Stimulated activated CD4-positive, alpha-beta T cell treated with anti-CD3 and anti-CD28 coated beads, Interleukin-12 subunit alpha, Interleukin-12 subunit beta, amount 100 ng/mL, for 4 hours (primary cell): ENCODE measurements at regions not wholly inside any gene's neighbourhood (a gene's known extent, or its start where the extent isn't known, plus 50 kb on each side); places are given as distances from the start of the nearest gene placed in this dataset.
"Not testable (repeated sequence)": the region's sequence is repeated elsewhere in the genome, so short reads cannot be mapped to it uniquely, and the experiment has no call there.

Source experiments
- DNase-seq: peaks from one replicate; pipeline ENCODE4 v3.0.0-alpha.2; 2020

DNA sequence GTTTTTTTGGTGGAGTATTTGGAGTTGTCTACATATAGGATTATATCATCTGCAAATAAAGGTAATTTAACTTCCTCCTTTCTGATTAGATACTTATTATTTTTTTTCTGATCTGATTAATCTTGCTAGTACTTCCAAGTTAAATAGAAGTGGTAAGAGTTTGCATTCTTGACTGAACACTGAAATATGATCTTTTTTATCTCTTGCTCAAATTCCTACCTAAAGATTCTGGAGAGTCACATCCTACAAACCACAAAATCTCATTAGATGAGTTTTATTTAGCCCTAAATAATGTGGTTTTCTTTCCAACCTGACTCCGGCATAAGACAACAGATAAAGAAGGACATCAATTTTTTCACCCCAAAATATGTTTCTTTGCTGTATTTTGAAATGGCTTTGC, 977.9 kb upstream of the GBE1 start:
- DNase-seq = no peak

DNA sequence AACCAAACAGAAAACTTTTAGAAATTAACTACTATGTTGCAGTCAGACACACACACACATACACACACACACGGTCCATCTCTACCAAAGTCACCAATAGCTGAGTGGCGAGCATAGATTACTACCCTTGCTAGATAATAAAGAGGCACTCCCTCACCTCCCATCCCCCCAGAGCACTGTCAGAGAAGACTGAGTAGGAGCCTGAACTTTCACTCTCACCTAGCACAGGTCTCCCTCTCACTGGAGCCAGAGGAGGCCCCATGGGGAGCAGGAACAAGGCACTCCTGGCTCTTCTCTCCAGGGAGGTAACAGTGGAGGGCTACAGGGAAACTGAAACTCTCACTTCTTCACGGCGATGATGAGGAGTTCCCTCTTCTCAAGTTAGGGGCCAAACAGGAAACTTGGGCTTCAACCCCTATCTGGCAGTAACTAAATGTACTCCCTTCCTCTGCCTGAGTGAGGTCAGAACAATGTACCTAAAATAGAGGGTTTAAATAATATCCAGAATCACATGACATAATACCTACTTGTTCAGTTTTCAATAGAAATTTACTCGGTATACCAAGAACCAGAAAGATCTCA, 975.3 kb upstream of the GBE1 start:
- DNase-seq = no peak

DNA sequence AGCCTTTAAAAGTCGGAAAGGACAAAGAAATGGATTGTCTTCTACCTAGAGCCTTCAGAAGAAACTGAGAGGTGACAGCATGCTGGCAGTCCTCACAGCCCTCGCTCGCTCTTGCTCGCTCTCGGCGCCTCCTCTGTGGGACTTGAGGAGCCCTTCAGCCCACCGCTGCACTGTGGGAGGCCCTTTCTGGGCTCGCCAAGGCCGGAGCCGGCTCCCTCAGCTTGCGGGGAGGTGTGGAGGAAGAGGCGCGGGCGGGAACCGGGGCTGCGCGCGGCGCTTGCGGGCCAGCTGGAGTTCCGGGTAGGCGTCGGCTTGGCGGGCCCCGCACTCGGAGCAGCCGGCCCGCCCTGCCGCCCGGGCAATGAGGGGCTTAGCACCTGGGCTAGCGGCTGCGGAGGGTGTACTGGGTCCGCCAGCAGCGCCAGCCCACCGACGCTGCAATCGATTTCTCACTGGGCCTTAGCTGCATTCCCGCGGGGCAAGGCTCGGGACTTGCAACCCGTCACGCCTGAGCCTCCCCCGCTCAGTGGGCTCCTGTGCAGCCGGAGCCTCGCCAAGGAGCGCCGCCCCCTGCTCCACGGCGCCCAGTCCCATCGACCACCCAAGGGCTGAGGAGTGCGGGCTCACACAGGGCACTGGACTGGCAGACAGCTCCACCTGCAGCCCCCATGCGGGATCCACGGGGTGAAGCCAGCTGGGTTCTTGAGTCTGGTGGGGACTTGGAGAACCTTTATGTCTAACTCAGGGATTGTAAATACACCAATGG, 953.8 kb upstream of the GBE1 start:
- DNase-seq = no peak

DNA sequence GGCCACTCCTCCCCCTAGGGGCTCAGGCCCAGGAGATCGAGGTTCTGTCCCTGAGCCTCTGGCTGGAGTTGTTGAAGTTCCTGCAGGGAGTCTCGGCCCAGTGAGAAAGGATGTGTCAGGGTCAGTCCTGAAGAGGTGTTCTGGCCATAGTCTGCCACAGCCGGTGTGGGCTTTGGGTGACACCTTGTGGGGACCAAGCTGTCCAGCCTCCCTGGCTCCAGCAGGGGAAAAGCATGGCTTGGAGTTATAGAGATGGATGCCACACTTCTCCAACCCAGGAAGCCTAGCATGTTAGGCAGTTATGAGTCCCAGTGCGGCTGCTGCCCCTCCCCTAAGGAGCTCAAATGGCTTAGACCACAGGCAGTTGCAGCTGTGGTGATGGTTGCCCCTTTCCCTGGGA, 945.6 kb upstream of the GBE1 start:
- no peak for DNase-seq

DNA sequence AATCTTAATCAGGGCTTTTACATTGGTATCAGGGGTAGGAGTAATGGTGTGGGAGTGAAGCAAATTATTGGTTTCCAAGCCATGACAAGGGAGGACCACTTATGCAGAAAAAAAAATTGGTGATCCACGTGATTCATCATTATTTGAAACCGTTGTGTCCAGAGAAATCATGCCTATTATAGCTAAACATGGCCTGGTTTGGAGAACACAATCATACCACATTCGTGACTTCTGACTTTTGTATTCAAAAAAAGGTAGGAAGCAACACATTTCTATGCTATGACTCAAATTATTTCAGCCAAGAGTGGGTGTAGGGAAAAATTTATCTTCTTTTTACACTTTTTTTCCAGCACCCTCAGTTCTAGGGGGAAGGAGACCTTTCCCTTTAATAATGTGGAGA, 924.3 kb upstream of the GBE1 start:
- no peak for DNase-seq

DNA sequence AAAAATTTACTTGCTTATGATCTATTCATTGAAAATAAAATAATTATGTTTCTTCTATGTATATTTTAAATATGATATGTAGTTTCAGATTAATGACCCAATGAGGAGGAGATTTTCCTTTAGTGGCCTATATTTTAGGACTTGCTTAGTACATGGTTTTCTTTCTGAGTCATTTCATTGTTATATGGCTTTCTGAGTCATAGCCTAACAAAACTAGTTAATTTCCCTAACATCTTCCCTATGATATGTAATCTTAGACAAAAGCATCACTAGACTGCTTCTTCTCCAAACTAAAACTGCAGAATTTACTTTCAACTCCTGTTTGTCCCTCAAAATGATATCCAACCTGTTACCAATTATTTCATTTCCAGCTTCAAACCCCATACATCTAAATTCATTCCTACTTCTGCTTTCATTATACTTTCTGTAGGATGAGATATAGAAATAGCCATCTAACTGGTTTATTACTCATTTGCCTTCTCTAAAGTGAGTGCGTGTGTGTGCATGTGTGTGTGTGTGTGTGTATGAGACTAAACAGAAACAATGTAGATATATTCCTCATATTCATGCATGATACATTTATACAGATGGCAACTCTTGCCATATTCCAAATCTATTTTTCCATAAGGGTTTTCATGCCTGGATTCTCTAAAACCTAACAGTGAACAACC, 915.0 kb upstream of the GBE1 start:
- DNase-seq = no peak

DNA sequence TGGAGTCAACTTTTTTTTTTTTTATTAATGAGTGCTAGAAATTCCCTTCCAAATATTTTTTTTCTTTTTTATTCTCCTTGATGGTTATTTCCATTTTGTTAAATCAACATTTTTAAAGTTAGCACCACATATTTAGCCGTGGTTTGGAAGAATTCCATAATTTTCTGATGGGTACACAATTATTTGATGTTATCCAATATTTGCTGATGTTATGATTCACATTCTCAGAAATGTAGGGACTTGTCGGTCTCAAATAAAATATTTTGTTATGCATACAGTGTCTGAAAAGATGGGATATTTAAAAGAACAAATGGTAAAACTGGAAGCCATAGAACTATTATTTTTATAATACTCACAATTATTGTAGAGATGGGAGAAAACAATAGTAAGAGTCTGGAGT, 911.5 kb upstream of the GBE1 start:
- DNase-seq = no peak

DNA sequence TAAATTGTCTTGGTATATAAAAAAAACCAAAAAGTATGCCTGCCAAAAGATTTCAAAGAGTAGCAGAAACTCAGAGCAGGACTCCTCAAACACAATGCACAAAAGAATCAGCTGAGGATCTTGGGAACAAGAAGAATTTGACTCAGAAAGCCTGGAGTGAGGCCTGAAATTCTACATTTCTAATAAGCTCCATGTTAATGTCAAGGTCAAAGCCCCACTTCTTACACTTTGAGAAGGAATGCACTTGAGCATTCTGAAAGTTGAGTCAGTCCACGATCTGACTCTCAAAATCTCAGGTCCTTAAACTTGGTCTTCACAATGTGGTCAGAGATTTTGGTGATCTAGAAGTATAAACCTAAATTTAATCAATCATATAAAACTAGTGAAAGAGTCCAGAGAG, 910.0 kb upstream of the GBE1 start:
- no peak for DNase-seq

DNA sequence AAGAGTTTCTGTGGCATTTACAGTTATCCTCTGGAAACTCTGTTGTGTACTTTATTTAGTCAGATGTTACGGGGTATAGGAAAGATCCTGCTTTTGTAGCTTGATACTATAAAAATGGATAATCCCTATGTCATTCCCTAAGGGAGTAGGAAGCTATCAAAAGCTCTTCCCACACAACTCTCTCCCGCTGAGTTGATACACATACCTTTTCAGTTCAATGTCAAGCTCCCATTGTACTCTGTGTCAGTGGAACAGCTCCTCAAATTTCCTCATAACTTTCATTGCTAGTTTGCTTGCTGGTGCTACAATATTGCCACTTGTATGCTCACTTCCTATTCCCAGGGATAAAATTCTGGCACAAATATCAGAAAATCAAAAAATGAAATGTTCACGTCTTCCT, 893.3 kb upstream of the GBE1 start:
- DNase-seq = no peak

DNA sequence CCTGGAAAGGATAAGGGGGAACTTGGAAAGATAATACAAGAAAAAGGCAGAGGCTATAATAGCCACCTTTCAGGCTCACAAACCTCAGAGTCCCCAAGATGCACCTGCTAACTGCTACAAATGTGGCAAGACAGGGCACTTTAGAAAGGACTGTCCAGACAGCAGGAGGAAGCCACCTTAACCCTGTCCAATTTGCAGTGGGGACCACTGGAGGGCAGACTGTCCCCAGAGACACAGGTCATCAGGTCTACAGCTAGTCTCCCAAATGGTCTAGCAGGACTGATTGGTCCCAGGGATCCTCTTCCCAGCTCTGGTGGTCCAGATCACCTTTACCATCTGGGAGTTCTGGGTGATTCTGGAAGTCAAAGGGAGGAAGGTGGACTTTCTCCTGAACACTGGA, 882.5 kb upstream of the GBE1 start:
- no peak for DNase-seq

DNA sequence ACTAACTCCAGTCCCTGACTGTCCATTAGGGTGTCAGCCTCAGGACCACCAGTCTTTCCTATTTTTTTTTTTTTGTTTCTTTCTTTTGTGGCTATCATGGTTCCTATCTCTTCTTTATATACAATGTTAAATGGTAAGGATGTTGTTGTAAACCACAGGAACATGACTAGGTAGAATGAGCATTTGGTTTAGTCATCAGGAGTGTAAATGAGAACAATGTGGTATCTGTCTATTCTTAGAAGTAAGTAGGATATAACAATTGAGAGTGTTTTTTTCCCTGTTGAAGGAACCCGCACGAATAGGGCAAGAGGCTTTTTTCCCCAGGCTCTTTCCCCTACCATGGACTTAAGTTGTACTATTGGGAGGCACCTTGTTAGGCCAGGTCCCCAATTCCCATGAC, 880.3 kb upstream of the GBE1 start:
- DNase-seq = no peak

DNA sequence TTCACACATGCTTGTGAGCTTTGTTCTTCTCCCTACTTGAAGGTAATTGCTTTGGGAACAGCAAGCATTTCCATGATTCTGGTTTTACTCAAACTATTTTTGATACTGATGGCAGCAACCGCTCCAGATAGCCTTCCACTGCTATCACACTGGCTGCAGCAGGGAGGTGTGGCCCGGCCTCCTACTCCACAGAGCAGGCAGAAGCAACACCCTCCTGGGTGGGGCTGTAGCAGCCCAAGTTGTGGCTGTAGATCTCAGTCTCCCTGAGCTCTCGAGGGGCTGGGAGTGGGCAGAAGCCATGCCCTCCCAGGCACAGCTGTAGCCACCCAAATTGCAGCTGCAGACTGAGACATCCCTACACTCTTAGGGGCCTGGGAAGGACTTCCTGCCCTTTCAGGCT, 878.8 kb upstream of the GBE1 start:
- no peak for DNase-seq

DNA sequence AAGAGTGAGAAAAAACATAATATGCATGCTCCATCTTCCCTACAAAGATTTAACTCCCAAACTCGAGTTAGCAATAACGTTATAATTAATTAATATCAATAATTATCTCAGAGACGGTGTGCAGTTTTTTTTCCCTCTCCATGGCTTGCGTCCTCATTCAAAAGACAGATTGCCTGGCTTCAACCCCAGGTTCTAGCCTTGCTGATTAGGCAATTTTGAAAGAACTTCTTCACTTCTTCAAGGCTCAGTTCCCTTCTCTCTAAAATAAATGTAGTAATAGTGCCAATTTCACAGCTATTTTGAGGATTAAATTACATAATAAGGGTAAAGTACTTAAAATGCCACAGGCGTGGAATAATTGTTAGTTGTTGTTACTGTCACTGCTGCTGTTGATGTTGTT, 876.1 kb upstream of the GBE1 start:
- DNase-seq = no peak

DNA sequence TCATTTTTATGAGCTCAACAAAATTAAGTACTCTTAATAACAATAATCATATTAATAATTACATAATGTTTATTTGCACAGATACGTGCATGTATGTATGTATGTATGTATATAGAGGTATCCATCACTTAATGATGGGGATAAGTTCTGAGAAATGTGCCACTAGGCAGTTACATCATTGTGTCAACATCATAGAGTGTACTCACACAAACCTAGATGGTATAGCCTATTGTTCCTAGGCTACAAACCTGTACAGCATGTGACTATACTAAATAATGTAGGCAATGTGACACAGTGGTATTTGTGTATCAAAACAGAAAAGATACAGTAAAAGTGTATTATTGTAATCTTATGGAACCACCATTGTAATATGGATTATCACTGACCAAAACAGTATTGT, 874.7 kb upstream of the GBE1 start:
- DNase-seq = no peak

DNA sequence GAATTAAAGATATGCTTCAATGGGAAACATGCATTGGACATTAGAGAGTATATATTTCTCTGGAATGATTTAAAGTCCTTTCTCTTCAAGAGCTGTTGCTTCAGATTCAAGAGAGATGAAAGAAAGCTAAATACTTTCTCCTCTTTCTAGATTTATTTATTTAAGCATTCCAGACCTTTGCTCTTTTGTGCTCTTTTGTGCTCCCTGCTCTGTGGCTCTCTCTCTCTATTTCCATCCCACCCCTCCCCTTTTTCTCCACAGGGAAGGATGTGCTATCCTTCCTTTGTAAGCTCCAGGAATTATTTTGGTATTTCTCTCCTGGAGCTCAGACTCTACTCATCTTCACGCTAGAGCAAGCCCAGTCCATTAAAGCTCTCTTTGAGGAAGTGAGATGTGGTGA, 871.9 kb upstream of the GBE1 start:
- no peak for DNase-seq

DNA sequence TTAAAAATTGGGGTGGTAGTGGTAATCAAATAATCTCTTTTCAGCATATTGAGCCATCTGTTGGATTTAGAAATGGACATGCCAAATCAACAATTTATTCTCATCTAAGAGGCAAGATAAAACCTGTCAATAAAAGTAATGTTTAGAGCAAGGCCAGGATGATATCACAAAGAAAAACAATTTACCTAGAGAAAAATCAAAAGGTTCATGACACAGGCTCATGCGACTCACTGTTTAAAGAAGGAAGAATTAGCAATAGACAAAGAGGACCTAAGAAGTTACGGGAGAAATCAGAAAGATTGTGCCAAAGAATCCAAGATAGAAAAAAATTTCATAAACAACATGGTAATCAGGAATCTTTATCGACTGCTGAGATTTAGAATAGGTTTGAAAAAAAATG, 868.5 kb upstream of the GBE1 start:
- DNase-seq = no peak

DNA sequence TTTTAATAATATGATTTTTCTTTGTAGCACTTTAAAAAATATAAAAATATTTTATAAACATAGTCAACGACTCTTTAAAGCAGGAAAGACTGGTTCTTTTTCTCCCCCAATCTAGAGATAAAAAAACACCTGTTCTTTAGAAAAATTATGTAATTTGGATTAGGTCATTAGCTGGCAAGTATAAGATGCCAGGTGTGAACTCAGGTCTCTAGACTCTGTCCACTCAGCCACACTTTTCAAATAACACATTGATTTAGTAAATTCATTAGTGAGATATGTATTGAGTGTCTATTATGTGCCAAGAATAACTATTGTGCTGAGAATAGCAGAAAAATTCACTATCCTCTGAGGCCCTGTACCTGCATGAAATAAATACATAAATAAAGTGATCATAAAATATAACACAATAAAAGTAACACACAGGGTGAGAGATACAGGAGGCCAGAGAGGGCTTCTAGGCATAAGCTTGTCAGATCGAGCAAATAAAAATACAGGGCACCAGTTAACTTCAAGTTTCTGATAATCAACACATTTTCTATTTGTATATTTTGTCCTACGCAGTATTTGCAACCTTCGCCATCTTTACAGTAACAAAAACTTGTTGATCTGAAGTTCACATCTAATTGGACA, 867.1 kb upstream of the GBE1 start:
- no peak for DNase-seq

DNA sequence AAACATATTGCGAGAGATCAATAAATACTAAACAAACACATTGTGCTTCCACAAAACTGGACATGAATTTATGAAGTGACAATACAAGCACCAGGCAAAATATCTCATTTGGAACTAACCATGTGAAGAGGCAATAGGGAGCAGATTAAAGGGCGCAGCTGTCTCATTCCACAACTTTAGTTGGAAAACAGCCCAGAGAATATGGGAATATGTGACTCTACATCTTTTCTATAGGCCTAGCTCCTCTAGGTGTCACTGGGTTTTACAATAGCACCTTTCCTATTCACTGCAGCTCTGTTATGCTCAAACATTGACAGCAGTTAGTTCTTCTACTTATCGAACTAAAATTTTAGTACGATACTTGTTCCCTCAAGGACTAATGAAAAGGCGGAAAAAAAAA, 866.3 kb upstream of the GBE1 start:
- no peak for DNase-seq

DNA sequence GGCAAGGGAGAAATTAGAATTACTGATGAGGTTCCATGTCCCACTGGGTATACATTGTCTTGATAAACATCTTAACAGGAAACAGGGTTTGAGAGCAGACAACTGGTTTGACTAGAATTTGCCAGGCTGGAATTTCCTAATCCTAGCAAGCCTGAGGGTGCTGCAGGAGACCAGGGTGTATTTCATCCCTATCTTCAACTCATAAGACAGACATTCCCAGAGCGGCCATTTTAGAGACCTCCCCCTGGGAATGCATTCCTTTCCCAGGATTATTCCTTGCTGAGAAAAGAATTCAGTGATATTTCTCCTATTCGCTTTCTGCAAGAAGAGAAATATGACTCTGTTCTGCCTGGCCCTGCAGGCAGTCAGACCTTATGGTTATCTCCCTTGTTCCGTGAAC, 859.3 kb upstream of the GBE1 start:
- DNase-seq = not testable (repeated sequence)

DNA sequence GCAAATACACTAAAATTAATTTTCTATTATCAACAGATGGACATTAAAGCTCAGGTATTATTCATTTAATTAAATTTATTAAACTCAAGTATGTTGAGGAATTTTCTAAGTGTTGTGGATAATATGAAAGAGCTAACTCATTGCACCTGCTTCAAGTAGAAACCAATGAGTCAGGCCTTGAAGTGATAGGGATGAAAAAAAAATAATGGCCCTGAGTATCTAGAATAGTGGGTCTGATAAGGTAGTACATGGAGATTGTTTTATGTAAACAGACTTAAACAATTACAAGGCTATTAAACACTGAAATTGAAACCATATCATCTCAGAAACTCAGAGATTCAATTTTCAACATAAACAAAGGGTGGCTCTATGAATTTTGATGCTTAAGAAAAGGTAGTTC, 857.1 kb upstream of the GBE1 start:
- no peak for DNase-seq

DNA sequence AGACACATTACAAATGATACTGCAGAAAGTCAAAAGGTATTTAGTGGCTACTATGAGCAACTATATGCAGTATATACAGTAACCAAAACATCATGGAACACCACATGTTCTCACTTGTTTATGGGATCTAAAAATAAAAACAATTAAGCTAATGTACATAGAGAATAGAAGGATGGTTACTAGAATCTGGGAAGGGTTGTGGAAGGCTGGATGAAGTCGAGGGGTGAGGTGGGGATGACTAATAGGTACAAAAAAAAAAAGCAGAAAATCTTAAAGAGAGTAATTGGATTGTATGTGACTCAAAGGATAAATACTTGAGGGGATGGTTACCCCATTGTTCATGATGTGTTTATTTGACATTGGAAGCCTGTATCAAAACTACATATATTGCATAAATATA, 848.8 kb upstream of the GBE1 start:
- DNase-seq = no peak

DNA sequence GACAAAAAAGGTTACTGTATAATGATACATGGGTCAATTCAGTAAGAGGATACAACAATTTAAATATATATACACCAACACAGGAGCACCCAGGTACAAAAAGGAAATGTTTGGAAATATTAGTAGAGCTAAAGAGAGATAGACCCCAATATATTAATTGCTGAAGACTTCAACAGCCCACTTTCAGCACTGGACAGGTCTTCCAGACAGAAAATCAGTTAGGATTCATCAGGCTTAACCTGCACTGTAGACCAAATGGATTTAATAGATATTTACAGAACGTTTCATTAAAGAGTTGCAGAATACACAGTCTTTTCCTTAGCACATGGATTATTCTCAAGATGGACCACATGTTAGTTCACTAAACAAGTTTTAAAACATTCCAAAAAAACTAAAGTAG, 845.9 kb upstream of the GBE1 start:
- no peak for DNase-seq

DNA sequence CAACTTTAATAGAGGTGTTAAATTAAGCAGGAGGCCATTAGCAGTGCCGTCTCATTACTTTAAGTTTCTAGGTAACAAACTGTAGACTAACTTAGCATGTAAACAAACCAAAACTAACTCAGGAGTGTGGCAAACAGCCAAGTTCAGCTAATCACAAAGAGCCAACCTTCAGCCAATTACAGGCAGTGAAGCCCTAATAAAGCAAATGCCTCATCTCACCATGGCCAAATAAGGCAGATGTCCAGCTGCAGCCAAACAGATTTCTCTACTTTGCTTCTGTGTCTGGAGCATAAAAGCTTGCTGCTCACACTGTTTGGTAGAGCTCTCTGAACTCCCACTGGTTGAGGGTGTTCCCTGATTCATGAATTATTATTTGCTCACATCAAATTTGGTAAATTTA, 835.4 kb upstream of the GBE1 start:
- no peak for DNase-seq

DNA sequence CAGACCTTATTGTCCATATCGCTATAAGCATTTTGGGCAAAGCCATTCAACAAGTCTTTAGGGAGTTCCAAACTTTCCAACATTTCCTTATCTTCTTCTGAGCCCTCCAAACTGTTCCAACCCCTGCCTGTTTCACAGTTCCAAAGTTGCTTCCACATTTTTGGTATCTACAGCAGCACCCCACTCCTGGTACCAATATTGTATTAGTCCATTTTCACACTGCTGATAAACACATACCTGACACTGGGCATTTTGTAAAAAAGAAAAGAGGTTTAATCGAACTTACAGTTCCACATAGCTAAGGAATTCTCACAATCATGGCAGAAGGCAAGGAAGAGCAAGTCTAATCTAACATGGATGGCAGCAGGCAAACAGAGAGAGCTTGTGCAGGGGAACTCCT, 834.1 kb upstream of the GBE1 start:
- DNase-seq = no peak
